ENCODE measurements at regions not wholly inside any gene's neighbourhood (a gene's known extent, or its start where the extent isn't known, plus 50 kb on each side); places are given as distances from the start of the nearest gene placed in this dataset.
A peak's percentile ranks its signal among the peaks of the same experiment; 100 is the strongest.

DNA sequence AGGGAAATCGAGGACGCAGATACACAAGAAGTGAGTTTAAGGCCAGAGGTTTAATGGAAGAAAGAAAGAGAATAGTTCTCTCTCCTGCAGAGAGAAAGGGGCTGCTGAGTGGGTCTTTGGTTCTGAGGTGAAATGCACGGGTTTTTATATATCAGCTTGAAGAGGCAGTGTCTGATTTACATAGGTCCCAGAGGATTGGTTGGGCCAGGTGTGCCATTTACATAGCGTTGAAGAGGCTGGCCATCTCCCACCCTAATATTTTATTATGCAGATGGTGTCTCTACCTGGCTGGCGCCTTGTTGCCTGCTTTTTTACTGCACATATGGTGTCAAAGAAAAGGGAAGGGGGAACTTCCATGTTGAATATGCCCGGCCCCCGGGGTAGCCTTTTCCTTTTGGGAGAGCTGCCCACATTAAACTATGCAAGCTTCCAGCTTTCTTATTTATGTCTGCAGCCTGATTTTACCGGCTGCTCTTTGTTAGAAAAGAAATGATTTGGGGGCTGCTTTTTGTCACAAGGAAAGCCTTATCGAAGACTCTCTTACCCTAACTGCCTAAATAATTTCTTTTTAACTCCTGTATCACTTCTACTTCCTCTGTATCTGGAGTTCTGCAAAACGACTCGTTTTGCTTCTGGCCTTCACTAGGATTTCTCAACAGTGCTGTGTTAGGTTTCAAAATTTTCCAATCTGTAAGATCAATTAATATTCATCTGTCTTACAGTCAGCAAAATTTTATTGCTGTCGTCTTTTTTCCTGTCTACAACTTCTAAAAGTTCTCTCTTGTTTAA is 268.5 kb downstream of the B3GLCT start:
- TF ChIP-seq, protein P1, sequence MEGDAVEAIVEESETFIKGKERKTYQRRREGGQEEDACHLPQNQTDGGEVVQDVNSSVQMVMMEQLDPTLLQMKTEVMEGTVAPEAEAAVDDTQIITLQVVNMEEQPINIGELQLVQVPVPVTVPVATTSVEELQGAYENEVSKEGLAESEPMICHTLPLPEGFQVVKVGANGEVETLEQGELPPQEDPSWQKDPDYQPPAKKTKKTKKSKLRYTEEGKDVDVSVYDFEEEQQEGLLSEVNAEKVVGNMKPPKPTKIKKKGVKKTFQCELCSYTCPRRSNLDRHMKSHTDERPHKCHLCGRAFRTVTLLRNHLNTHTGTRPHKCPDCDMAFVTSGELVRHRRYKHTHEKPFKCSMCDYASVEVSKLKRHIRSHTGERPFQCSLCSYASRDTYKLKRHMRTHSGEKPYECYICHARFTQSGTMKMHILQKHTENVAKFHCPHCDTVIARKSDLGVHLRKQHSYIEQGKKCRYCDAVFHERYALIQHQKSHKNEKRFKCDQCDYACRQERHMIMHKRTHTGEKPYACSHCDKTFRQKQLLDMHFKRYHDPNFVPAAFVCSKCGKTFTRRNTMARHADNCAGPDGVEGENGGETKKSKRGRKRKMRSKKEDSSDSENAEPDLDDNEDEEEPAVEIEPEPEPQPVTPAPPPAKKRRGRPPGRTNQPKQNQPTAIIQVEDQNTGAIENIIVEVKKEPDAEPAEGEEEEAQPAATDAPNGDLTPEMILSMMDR (IDR thresholded peaks at IDR 0.05; ENCODE audit: partially characterized antibody, unreplicated experiment) = no peak
- Mint-ChIP-seq H3K9me3 (ENCODE audit: unreplicated experiment) (no peaks in the 10 kb centered on the region), H3K36me3 (ENCODE audit: unreplicated experiment) (no peaks in the 10 kb centered on the region), H3K27me3 (ENCODE audit: unreplicated experiment) (no peaks in the 10 kb centered on the region), H3K4me3 (ENCODE audit: unreplicated experiment) (no peak overlapping the region), H3K4me1 (ENCODE audit: low read depth, unreplicated experiment) (peaks cover 12% of the 10 kb centered on the region), H3K27ac (ENCODE audit: unreplicated experiment) (no peak overlapping the region)
- no peak for DNase-seq

DNA sequence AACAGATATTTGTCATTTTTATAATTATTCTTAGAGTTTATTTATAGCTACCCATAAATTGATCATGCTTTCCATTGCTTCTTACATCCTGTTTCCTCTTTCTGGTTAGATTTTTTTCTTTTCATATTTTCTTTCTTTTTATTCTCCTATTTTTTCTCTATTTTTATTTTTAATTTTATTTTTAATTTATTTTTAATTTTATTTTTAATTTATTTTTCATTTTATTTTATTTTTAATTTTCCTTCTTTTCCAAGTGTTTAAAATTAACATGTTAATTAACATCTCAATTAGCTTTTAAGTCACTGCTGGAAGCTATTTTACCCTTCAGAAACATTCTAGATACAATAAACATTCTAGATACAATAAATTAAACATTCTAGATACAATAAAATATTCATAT is 269.6 kb downstream of the B3GLCT start:
- H3K27me3 Mint-ChIP-seq (ENCODE audit: unreplicated experiment) = no peaks in the 10 kb centered on the region
- H3K27ac Mint-ChIP-seq (ENCODE audit: unreplicated experiment) = no peak overlapping the region
- peaks cover 12% of the 10 kb centered on the region for H3K4me1 Mint-ChIP-seq (ENCODE audit: low read depth, unreplicated experiment)
- no peaks in the 10 kb centered on the region for H3K36me3 Mint-ChIP-seq (ENCODE audit: unreplicated experiment)
- no peak for DNase-seq
- no peak overlapping the region for H3K4me3 Mint-ChIP-seq (ENCODE audit: unreplicated experiment)
- TF ChIP-seq, protein P1 (IDR thresholded peaks at IDR 0.05; ENCODE audit: partially characterized antibody, unreplicated experiment) = no peak
- H3K9me3 Mint-ChIP-seq (ENCODE audit: unreplicated experiment) = no peaks in the 10 kb centered on the region

DNA sequence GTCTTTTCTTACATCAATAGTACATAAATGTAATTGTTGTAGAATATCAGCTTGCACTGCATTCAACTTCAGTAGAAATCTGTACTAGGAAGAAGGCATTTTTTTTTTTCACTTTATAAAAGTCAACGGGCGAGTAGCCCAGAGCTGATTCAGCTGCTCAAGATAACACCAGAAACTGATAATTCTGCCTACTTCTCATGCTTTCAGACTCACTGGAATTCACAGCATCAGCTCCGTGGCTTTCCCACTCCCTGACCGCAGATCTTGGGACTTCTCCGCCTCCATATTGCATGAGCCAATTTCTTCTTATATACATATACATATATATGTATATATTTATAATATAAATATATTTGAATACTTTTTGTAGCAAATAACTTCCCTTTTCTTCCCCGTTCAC is 263.1 kb upstream of the RXFP2 start:
- DNase-seq = no peak
- TF ChIP-seq, protein P1 (IDR thresholded peaks at IDR 0.05; ENCODE audit: partially characterized antibody, unreplicated experiment) = no peak

DNA sequence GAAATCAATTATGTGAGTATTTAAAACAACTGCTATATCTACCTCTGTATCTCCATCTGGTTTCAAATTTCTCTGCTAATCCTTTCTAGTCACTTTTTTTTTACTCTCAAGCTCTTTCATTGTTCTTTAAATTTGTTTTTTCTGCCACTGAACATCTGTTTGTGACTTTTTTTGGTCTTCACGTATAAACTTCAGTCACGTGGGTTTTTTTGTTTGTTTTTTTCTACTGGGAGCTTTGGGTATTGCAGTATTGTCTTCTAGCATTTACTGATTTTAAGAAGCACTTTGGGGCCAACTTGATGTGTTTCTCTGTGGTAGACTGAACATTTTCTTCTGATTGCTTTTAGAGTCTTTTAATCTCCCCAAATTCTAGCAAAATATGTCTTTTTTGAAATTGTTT is 262.6 kb upstream of the RXFP2 start:
- no peak for DNase-seq
- TF ChIP-seq, protein P1 (IDR thresholded peaks at IDR 0.05; ENCODE audit: partially characterized antibody, unreplicated experiment) = peak; percentile 58
- no peaks in the 10 kb centered on the region for H3K27me3 Mint-ChIP-seq (ENCODE audit: unreplicated experiment)
- no peak overlapping the region for H3K4me3 Mint-ChIP-seq (ENCODE audit: unreplicated experiment)
- H3K36me3 Mint-ChIP-seq (ENCODE audit: unreplicated experiment) = peaks cover 5% of the 10 kb centered on the region
- H3K4me1 Mint-ChIP-seq (ENCODE audit: low read depth, unreplicated experiment) = no peaks in the 10 kb centered on the region
- no peak overlapping the region for H3K27ac Mint-ChIP-seq (ENCODE audit: unreplicated experiment)
- H3K9me3 Mint-ChIP-seq (ENCODE audit: unreplicated experiment) = no peaks in the 10 kb centered on the region

More for the DNA sequence above, 263.1 kb upstream of the RXFP2 start:
- Mint-ChIP-seq H3K9me3 (ENCODE audit: unreplicated experiment) (no peaks in the 10 kb centered on the region), H3K36me3 (ENCODE audit: unreplicated experiment) (peaks cover 5% of the 10 kb centered on the region), H3K27ac (ENCODE audit: unreplicated experiment) (no peak overlapping the region), H3K27me3 (ENCODE audit: unreplicated experiment) (no peaks in the 10 kb centered on the region), H3K4me1 (ENCODE audit: low read depth, unreplicated experiment) (no peaks in the 10 kb centered on the region), H3K4me3 (ENCODE audit: unreplicated experiment) (no peak overlapping the region)

DNA sequence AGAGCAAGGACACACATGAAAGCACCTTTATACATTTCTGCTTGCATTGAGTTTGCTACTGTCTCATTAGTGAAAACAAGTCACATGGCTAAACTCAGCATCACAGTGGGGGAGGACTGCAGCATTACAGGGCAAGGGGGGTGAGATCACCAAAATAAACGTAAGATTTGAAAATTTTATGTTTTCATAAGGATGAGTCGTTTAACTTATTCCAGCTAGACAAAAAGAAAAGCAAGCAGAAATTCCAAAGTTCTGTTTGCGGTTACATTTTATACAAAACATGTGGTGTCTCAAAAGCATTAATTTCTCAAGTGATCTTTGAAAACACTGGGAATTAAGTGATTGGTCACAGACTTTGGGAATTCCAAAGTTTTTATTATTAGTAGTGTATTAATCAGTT is 261.4 kb upstream of the RXFP2 start:
- no peaks in the 10 kb centered on the region for H3K27me3 Mint-ChIP-seq (ENCODE audit: unreplicated experiment)
- no peak overlapping the region for H3K27ac Mint-ChIP-seq (ENCODE audit: unreplicated experiment)
- peaks cover 5% of the 10 kb centered on the region for H3K36me3 Mint-ChIP-seq (ENCODE audit: unreplicated experiment)

More for the DNA sequence above, 261.4 kb upstream of the RXFP2 start:
- Mint-ChIP-seq H3K9me3 (ENCODE audit: unreplicated experiment) (no peaks in the 10 kb centered on the region), H3K4me1 (ENCODE audit: low read depth, unreplicated experiment) (no peaks in the 10 kb centered on the region), H3K4me3 (ENCODE audit: unreplicated experiment) (no peak overlapping the region)
- TF ChIP-seq, protein P1 (IDR thresholded peaks at IDR 0.05; ENCODE audit: partially characterized antibody, unreplicated experiment) = no peak
- no peak for DNase-seq
